Fibroblast of the aortic adventitia (primary cell): ENCODE measurements at regions not wholly inside any gene's neighbourhood (a gene's known extent, or its start where the extent isn't known, plus 50 kb on each side); places are given as distances from the start of the nearest gene placed in this dataset.

Experiments used
- DNase-seq: peaks from one replicate; pipeline ENCODE4 v3.0.0-alpha.2; 2010; ENCODE audit warnings: low read depth
- H3K4me3 ChIP-seq: 2 replicates; pipeline ENCODE4 v1.5.1; 2011; ENCODE audit warnings: low read depth, mild to moderate bottlenecking, control low read depth, low read length, moderate library complexity
- TF ChIP-seq, protein P1 (sequence below): IDR thresholded peaks from 2 replicates; pipeline ENCODE4 v1.5.1; 2011; ENCODE audit warnings: mild to moderate bottlenecking, low read length, control low read depth, inconsistent platforms; ENCODE audit not compliant: insufficient read depth

GRCh38 chr13:37381502-37381901 lies 217.1 kb downstream of the POSTN start:
- no peak for DNase-seq
- TF ChIP-seq, protein P1, sequence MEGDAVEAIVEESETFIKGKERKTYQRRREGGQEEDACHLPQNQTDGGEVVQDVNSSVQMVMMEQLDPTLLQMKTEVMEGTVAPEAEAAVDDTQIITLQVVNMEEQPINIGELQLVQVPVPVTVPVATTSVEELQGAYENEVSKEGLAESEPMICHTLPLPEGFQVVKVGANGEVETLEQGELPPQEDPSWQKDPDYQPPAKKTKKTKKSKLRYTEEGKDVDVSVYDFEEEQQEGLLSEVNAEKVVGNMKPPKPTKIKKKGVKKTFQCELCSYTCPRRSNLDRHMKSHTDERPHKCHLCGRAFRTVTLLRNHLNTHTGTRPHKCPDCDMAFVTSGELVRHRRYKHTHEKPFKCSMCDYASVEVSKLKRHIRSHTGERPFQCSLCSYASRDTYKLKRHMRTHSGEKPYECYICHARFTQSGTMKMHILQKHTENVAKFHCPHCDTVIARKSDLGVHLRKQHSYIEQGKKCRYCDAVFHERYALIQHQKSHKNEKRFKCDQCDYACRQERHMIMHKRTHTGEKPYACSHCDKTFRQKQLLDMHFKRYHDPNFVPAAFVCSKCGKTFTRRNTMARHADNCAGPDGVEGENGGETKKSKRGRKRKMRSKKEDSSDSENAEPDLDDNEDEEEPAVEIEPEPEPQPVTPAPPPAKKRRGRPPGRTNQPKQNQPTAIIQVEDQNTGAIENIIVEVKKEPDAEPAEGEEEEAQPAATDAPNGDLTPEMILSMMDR = no peak
- no peak overlapping the region for H3K4me3 ChIP-seq

GRCh38 chr13:37379841-37380240 lies 218.7 kb downstream of the POSTN start:
- TF ChIP-seq, protein P1 = no peak
- no peak for DNase-seq
- H3K4me3 ChIP-seq = no peak overlapping the region

- TF ChIP-seq, protein P1 = no peak
- peak; percentile 20 for DNase-seq
- H3K4me3 ChIP-seq = no peak overlapping the region
Measured at GRCh38 chr13:37375724-37376123, 222.8 kb downstream of the POSTN start.

- DNase-seq = no peak
- TF ChIP-seq, protein P1 = no peak
- no peak overlapping the region for H3K4me3 ChIP-seq
Measured at GRCh38 chr13:37375071-37375470, 223.5 kb downstream of the POSTN start.

- peak; percentile 74 for DNase-seq
- no peak overlapping the region for H3K4me3 ChIP-seq
- TF ChIP-seq, protein P1 = no peak
Measured at GRCh38 chr13:37369616-37370015, 229.0 kb downstream of the POSTN start.

DNA sequence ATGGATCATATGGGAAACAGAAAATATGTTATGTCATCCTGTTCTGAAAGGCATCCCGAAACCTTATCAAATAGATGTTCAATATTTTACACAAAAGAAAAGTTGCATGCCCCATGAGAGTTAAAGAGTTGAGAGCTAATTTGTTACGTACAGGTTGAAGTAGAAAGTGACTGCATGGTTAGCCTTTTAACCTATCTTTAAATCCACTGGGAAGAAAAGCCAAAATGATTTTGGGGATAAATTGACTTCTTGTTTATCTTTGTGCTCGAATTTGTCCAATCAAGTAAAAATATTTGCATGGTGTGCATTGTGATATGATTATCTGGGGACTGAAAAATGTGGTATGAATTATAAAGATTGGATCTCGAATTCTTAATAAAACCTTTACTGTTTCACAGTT lies 230.1 kb downstream of the POSTN start:
- no peak for DNase-seq
- H3K4me3 ChIP-seq = no peak overlapping the region
- TF ChIP-seq, protein P1 = no peak

DNA sequence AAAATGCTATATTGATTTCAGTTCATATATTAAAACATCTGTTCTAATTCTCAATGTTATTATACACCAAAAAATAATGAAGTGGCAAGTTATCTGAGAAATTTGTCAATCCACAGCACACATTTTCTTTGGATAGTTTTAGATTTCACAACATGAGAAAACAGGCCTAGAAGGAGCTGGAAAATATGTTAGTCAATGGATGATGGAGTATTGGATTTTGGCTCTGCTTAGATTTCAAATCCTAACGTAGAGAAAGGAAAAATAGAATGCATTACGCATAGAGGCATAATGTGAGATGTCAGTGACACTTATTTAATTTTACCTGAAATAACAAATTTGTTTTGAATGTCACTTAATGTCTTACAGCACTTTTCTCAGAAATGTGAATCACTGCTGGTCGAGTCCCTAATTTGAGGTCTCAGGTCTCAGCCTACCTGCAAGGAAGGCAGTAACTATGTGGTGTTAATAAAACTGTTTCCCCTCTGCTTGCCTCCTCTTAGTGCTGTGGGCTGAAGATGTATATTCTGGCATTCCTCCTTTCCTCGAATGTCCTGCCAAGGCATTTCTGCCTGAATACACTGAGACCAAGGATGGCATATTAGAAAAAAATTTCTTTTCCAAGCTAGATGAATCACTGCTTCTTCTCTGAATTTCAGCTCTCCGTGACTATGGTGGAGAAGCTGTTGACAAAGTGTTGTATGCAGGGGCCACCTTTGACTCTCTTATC lies 232.4 kb downstream of the POSTN start:
- no peak overlapping the region for H3K4me3 ChIP-seq
- TF ChIP-seq, protein P1 = no peak
- DNase-seq = no peak
